ENCODE measurements at regions not wholly inside any gene's neighbourhood (a gene's known extent, or its start where the extent isn't known, plus 50 kb on each side); places are given as distances from the start of the nearest gene placed in this dataset.
"Not testable (repeated sequence)": the region's sequence is repeated elsewhere in the genome, so short reads cannot be mapped to it uniquely, and the experiment has no call there.

- peak; percentile 86 for DNase-seq
Measured at GRCh38 chr22:25462474-25463346, 101.8 kb upstream of the GRK3 start.

- not testable (repeated sequence) for DNase-seq
Measured at GRCh38 chr22:25463347-25463628, 101.2 kb upstream of the GRK3 start.

GRCh38 chr22:25464326-25464725, 100.1 kb upstream of the GRK3 start:
- DNase-seq = not testable (repeated sequence)

- no peak for DNase-seq
Measured at GRCh38 chr22:25465949-25466348, 98.5 kb upstream of the GRK3 start.

DNA sequence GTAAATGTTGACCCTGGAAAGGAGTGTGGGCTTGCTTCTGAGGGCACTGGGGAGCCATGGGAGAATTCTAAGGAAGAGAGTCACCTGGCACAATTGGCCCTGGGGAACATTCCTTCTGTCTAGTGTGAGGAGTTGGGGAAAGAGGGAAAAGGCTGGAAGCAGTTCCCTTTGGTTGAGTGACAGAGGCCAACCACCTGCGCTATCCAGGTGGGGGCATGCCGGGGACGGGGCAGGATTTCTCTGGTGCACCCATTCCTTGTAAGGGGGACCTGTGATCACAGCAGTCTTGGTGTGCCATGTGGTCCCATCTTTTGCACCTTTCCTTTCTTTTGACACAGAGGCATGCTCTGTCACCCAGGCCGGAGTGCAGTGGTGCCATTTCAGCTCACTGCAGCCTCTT, 92.1 kb upstream of the GRK3 start:
- no peak for DNase-seq

DNA sequence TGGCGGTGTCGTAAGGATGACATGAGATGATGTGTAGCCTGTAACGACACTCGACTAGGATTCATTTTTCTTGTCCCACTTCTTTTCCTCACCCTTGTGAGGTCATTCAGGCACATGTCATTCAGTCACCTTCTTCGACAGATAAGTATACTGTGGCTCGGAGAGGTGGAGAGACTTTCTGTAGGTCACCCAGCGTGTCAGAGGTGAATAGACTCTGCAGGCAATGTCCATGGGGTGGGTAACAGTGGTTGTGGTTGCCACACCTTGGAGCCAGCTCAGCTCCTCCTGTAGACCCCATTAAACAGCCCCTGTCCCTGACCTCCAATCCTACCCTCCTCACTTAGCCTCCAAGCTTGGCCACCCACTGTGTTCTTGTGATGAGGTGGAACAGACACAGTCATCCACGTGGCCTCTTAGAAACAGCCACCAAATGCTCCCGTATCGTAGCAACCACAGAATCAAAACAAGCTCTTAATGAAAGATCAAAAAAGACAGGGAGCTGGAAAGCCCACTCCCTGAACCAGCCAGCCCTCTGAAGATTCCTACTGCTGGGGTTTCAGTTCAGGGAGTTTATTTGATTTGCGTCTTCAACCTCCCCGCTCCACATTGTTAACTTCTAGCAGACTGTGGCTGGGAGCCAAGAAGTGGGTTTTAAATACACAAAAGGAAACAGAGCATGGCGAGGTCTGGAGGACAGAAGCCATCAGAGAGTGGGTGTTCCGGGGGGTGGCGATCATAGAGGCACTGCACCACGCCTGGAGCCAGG, 89.0 kb upstream of the GRK3 start:
- DNase-seq = peak; percentile 37

GRCh38 chr22:25477358-25477757, 87.1 kb upstream of the GRK3 start:
- DNase-seq = no peak

DNA sequence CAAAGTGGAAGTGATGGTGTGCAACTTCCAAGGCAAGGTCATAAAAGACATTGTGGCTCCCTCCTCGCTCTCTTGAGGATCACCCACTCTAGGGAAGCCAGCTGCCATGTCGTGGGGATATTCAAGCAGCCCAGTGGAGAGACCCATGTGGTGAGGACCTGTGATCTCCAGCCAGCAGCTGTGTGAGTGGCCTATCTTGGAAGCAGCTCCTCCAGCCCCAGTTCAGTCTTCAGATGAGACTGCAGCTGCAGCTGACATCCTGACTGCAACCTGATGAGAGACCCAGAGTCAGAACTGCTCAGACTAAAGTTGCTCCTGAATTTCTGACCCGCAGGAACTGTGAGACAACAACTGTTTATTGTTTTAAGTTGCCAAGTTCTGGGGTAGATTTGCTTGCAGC, 86.4 kb upstream of the GRK3 start:
- DNase-seq = no peak

- DNase-seq = no peak
Measured at GRCh38 chr22:25478528-25478927, 85.9 kb upstream of the GRK3 start.

GRCh38 chr22:25480868-25481267, 83.6 kb upstream of the GRK3 start:
- DNase-seq = not testable (repeated sequence)

DNA sequence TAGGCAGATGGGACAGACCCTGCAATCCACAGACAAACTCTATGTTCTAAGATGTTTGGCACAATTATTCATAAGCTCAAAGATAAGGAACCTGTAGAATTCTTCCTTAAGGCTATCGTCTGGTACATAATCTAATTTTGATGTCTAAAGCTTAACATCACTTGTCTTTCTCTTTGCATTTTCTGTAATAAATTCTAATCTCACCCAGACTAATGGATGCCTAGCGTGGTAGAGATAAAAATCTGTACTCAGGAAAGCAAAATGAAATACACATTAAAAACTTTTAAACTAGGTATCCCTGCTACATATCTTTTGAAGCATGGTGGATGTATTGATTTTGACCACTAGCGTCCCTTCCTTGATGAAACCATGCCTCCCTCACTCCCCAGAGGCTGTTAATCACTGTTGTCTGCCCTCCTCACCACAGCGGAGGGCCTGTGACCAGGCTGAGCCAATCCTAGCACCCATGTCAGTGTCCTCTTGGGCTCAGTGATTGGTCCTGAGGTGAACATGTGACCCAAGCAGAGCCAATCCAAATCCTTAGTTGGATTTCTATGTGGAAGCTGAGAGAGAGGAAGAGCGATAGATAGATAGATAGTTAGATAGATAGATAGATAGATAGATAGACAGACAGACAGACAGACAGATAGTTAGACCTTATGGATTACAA, 82.2 kb upstream of the GRK3 start:
- no peak for DNase-seq

- no peak for DNase-seq
Measured at GRCh38 chr22:25482868-25483639, 81.4 kb upstream of the GRK3 start.

DNA sequence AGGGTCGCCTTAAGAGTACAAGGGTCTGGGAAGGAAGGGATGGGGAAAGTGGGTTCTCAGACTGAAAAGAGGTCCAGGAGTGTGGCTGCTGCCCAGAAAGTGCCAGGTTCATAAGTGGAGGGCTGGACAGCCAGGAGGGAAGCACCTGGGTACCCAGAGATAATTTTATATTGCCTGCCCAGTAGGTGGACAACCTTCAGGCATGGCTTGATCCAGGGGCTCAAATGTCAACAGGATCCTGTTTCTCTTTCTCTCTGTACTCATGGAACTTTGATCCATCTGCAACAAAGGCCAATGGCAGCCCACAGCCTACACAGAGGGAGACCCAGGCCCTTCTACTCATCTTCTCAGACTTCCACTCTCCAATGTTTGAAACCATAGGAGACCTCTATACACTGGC, 80.5 kb upstream of the GRK3 start:
- DNase-seq = no peak

DNA sequence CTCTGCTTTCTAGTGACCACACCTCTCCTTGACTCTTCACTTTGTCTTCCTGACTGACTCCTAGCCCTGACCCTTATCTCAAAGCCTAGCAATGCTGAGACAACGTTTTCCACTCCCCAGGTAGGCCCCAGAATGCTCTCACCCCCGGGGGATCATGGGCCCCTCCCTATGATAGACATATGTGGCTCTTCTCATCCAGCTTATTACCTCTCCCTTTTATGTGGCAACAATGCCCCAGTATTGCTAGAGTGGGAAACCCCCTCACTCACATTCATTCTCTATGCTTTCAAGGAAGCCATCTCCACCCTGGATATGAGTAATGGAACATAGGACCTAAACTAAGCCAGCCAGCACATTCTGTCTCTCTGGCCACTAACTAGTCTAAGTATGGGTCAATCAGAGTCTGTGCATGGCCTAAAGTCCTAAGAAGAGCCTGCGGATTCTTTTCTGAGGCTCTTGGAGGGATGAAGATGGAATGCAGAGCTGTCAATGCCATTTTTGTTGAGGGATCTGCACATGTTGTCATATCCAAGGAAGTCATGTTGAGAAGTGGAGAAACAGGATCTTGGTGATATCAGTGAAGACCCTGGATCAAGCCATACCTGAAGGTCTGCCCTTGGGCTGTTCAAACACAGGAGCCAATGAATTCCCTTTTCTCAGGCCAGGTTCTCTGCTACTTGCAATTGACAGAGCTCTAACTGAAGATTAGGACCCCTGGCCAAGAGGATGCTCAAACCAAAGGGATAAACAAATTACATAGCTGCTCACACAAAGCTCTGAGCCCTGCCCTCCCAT, 79.8 kb upstream of the GRK3 start:
- no peak for DNase-seq

DNA sequence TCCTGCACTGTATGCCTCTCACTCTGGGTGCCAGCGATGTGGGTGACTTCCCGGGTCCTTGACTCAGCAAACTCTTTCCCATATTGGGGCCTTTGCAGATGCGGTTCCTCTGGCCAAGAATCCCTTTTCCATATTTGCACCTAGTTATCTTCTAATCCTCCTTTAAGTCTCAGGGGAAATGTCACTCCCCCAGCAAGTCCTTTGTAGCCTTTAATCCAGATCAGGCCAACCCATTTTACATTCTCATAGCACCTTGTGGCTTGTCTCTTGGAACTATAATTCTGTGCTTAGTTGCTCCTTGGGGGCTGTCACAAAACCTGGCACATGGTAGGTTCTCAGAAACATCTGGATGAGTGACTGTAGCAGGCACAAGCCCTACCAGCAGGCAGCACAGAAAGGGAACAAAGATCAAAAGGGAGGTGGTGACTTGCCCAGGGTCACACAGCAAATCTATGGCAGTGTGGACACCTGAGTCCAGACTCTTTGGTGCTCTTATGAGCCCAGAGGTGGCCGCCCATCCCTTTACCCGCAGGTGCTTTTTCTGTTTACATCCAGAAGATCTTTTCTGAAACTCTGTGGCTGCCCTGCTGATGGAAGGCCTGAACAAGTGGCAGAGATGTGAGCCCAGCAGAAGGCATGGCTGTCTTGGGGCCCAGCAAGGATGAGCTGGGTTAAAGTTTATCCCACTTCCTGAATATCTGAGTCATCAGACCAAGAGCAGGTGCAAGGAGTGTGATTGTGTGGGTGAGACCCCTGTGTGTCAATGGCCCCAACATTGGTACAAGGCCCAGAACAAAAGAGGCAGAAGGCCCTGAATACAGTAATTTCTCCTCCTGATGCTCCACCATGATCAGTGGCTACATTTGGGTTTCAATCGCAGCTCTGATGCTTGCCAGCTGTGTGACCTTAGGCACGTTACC, 78.6 kb upstream of the GRK3 start:
- no peak for DNase-seq

GRCh38 chr22:25487508-25487907, 77.0 kb upstream of the GRK3 start:
- DNase-seq = no peak

GRCh38 chr22:25488244-25489020, 76.0 kb upstream of the GRK3 start:
- peak; percentile 9 for DNase-seq

- no peak for DNase-seq
Measured at GRCh38 chr22:25489947-25490346, 74.5 kb upstream of the GRK3 start.

GRCh38 chr22:25490896-25491295, 73.6 kb upstream of the GRK3 start:
- no peak for DNase-seq

DNA sequence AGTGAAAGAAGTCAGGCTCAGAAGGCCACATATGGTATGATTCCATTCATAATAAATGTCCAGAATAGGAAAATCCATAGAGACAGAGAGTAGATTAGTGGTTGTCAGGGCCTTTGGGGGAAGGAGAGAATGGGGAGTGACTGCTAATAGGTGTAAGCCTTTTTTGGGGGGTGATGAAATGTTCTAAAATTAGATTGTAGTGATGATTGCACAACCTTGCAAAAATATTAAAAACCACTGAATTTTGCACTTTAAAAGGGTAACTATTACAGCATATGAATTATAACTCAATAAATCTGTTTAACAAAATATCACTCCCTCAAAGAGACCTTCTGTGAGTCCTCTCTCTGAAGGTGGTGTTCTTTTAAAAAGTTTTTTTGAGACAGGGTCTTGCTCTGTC, 72.3 kb upstream of the GRK3 start:
- no peak for DNase-seq

All from hematopoietic multipotent progenitor cell treated with erythropoietin and hydrocortisone succinate and interleukin-3 and kit ligand, for 6 days (in vitro differentiated cells).